ENCODE measurements at regions not wholly inside any gene's neighbourhood (a gene's known extent, or its start where the extent isn't known, plus 50 kb on each side); places are given as distances from the start of the nearest gene placed in this dataset.

DNA sequence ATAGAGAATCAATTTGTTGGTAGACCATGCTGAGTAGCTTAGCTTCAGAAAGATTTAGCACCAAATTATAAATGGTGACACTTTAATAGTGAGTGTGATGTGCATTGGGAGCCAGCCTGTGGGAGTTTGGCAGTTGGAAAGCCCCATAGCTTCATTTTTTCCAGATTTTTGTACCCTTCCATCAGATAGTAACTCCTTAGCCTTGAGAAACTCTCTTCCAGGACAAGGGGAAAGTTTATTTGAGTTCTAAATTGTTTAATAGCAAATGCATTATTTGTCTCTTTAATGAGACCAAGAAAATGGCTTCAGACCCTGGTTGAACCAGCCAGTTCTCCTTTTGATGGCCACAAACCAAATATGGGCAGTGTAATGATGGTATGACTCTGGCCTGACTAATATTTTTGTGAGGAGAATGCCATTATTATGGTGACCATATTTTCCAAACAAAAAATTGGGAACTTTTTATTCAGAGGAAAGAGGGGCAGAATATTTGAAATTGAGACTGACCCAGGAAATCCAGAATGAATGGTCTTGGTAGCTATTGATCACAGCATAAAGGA lies 49.8 kb downstream of the PLCE1 start:
- Histone ChIP-seq H4K20me1 (ENCODE audit: insufficient read depth, low read length) (no peaks in the 10 kb centered on the region), H3K36me3 (replicated peaks in 1 of 2; ENCODE audit: control insufficient read depth in 1 of 2, insufficient read depth in 2 of 2, low read length in 2 of 2) (no peaks in the 10 kb centered on the region), H3K9ac (ENCODE audit: insufficient read depth, low read depth, low read length) (no peak overlapping the region), H3K27me3 (ENCODE audit: control insufficient read depth in 1 of 2, insufficient read depth in 2 of 2, low read length in 2 of 2) (no peaks in the 10 kb centered on the region), H3K4me2 (ENCODE audit: low read depth, low read length) (no peak overlapping the region), H3K4me1 (ENCODE audit: insufficient read depth, low read length) (no peaks in the 10 kb centered on the region), H3K9me3 (ENCODE audit: low read length) (no peaks in the 10 kb centered on the region), H2AFZ (ENCODE audit: low read length) (no peak overlapping the region), H3K27ac (ENCODE audit: extremely low read length, insufficient read depth, low read length) (no peak overlapping the region), H3K4me3 (replicated peaks in 1 of 3; ENCODE audit: insufficient read depth in 1 of 3, low read depth in 2 of 3, low read length in 3 of 3) (no peak overlapping the region), H3K79me2 (ENCODE audit: insufficient read depth, low read length) (no peaks in the 10 kb centered on the region)
- CTCF ChIA-PET (ENCODE audit: low intra/inter-chr PET ratio, low total read pairs), result no interaction called here
- no TSS peak for BruUV-seq (replicated peaks)
- ATAC-seq, result no peak
- intact Hi-C loops (cut with micrococcal nuclease; ENCODE audit: unreplicated experiment), result no loop called here
- no peak for FAIRE-seq
- in situ Hi-C loops (cut with HindIII; ENCODE audit: extremely low pct_ligation_motif_present, low pct_unique_long_range_greater_than_20kb), result no loop called here
- POLR2A ChIA-PET, result no interaction called here
- DNase-seq (ENCODE audit: low spot score), result no peak
- TF ChIP-seq SPEN (CRISPR knock-in tag; IDR thresholded peaks at IDR 0.05; ENCODE audit: low read depth), result no peak
- TF ChIP-seq ZSCAN20 (CRISPR knock-in tag; IDR thresholded peaks at IDR 0.05; ENCODE audit: borderline replicate concordance), result no peak

DNA sequence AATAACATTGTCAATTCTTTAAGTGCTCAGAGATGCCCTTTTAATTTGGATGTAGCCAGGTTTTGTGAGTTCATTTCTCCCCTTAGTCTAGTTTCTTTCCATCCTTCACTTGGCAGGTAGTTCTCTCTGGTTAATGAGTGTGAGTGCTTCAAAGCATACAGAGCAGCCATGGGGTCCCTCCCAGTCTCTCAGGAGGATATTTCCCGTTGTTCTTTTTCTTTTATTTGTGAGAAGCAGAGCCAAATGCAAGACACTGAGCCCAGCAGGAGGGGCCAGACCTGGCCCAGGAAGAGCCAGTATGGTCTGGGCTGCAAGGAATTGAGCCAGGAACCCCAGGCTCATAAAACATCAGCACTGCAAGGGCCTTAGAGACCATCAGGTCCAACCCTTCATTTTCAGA lies 52.4 kb downstream of the PLCE1 start:
- Histone ChIP-seq H4K20me1 (ENCODE audit: insufficient read depth, low read length) (no peaks in the 10 kb centered on the region), H3K27me3 (ENCODE audit: control insufficient read depth in 1 of 2, insufficient read depth in 2 of 2, low read length in 2 of 2) (no peaks in the 10 kb centered on the region), H3K4me2 (ENCODE audit: low read depth, low read length) (no peak overlapping the region), H3K36me3 (replicated peaks in 1 of 2; ENCODE audit: control insufficient read depth in 1 of 2, insufficient read depth in 2 of 2, low read length in 2 of 2) (no peaks in the 10 kb centered on the region), H3K4me1 (ENCODE audit: insufficient read depth, low read length) (no peaks in the 10 kb centered on the region), H3K79me2 (ENCODE audit: insufficient read depth, low read length) (no peaks in the 10 kb centered on the region), H3K9me3 (ENCODE audit: low read length) (no peaks in the 10 kb centered on the region), H3K27ac (ENCODE audit: extremely low read length, insufficient read depth, low read length) (no peak overlapping the region), H3K9ac (ENCODE audit: insufficient read depth, low read depth, low read length) (no peak overlapping the region), H2AFZ (ENCODE audit: low read length) (no peak overlapping the region), H3K4me3 (replicated peaks in 1 of 3; ENCODE audit: insufficient read depth in 1 of 3, low read depth in 2 of 3, low read length in 3 of 3) (no peak overlapping the region)
- WGBS (ENCODE audit: low lambda C conversion rate), result 17% methylated on average over 1 of the region's 1 CpG
- intact Hi-C loops (cut with micrococcal nuclease; ENCODE audit: unreplicated experiment) (no loop called here), in situ Hi-C loops (cut with HindIII; ENCODE audit: extremely low pct_ligation_motif_present, low pct_unique_long_range_greater_than_20kb) (no loop called here)
- CTCF ChIA-PET (ENCODE audit: low intra/inter-chr PET ratio, low total read pairs), result no interaction called here
- ATAC-seq, result no peak
- FAIRE-seq, result no peak
- POLR2A ChIA-PET, result no interaction called here
- no peak for DNase-seq (ENCODE audit: low spot score)
- no TSS peak for BruUV-seq (replicated peaks)
- TF ChIP-seq, protein P1, sequence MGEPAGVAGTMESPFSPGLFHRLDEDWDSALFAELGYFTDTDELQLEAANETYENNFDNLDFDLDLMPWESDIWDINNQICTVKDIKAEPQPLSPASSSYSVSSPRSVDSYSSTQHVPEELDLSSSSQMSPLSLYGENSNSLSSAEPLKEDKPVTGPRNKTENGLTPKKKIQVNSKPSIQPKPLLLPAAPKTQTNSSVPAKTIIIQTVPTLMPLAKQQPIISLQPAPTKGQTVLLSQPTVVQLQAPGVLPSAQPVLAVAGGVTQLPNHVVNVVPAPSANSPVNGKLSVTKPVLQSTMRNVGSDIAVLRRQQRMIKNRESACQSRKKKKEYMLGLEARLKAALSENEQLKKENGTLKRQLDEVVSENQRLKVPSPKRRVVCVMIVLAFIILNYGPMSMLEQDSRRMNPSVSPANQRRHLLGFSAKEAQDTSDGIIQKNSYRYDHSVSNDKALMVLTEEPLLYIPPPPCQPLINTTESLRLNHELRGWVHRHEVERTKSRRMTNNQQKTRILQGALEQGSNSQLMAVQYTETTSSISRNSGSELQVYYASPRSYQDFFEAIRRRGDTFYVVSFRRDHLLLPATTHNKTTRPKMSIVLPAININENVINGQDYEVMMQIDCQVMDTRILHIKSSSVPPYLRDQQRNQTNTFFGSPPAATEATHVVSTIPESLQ (CRISPR knock-in tag; conservative IDR thresholded peaks at IDR 0.05), result no peak
- TF ChIP-seq FOXA3 (CRISPR knock-in tag; IDR thresholded peaks at IDR 0.05) (no peak), JUN (CRISPR knock-in tag; IDR thresholded peaks at IDR 0.05) (no peak), HIVEP1 (CRISPR knock-in tag; IDR thresholded peaks at IDR 0.05) (no peak), PLRG1 (conservative IDR thresholded peaks at IDR 0.05) (no peak), NFYC (CRISPR knock-in tag; IDR thresholded peaks at IDR 0.05) (no peak), ZNF7 (CRISPR knock-in tag; IDR thresholded peaks at IDR 0.05) (no peak), TCF7L2 (IDR thresholded peaks at IDR 0.05; ENCODE audit: low read depth, low read length) (no peak), NFIB (CRISPR knock-in tag; IDR thresholded peaks at IDR 0.05; ENCODE audit: borderline replicate concordance) (no peak), ZNF282 (IDR thresholded peaks at IDR 0.05; ENCODE audit: partially characterized antibody) (no peak), SNAPC2 (CRISPR knock-in tag; IDR thresholded peaks at IDR 0.05) (no peak), FOXP1 (IDR thresholded peaks at IDR 0.05) (no peak), FOXP1 (CRISPR knock-in tag; IDR thresholded peaks at IDR 0.05) (no peak), STAT5B (CRISPR knock-in tag; IDR thresholded peaks at IDR 0.05) (no peak), RORA (CRISPR knock-in tag; IDR thresholded peaks at IDR 0.05) (no peak), KDM4B (CRISPR knock-in tag; IDR thresholded peaks at IDR 0.05) (no peak)
- TF ChIP-seq, protein P2, sequence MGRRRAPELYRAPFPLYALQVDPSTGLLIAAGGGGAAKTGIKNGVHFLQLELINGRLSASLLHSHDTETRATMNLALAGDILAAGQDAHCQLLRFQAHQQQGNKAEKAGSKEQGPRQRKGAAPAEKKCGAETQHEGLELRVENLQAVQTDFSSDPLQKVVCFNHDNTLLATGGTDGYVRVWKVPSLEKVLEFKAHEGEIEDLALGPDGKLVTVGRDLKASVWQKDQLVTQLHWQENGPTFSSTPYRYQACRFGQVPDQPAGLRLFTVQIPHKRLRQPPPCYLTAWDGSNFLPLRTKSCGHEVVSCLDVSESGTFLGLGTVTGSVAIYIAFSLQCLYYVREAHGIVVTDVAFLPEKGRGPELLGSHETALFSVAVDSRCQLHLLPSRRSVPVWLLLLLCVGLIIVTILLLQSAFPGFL (CRISPR knock-in tag; IDR thresholded peaks at IDR 0.05), result no peak
- TF ChIP-seq, protein P3, sequence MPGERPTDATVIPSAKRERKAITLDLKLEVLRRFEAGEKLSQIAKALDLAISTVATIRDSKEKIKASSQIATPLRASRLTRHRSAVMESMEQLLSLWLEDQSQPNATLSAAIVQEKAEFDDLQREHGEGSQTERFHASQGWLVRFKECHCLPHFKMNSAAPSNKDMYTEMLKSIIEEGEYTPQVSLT (CRISPR knock-in tag; IDR thresholded peaks at IDR 0.05; ENCODE audit: borderline replicate concordance, low read depth), result no peak
